GM23338 (cell line): ENCODE measurements at regions not wholly inside any gene's neighbourhood (a gene's known extent, or its start where the extent isn't known, plus 50 kb on each side); places are given as distances from the start of the nearest gene placed in this dataset.

ENCODE experiments used
- ATAC-seq: fragments of 200-7000 bp; cut with Tn5 transposase; 3 replicates; pipeline ENCODE4 v1.9.1; 2020
- DNase-seq: peaks from one replicate; pipeline ENCODE4 v3.0.0-alpha.2; 2015; ENCODE audit warnings: low spot score
- H2AFZ ChIP-seq: fragments of 200-600 bp; sonication (generic); 2 replicates; pipeline ENCODE4 v1.8.0; 2016; ENCODE audit warnings: antibody characterized with exemption, mild to moderate bottlenecking, moderate library complexity
- H3F3A ChIP-seq: fragments of 200-600 bp; sonication (generic); replicated peaks from 2 replicates; pipeline ENCODE4 v1.8.0; 2017; ENCODE audit warnings: antibody characterized with exemption, mixed run types, low read depth
- H3K27ac ChIP-seq: fragments of 200-600 bp; sonication (generic); 2 replicates; pipeline ENCODE4 v1.6.1; 2016; ENCODE audit warnings: low read depth
- H3K27me3 ChIP-seq: fragments of 200-600 bp; sonication (generic); 2 replicates; pipeline ENCODE4 v1.8.0; 2016; ENCODE audit warnings: mild to moderate bottlenecking, mixed run types, moderate library complexity; ENCODE audit not compliant: insufficient read depth
- H3K36me3 ChIP-seq: fragments of 200-600 bp; sonication (generic); 2 replicates; pipeline ENCODE4 v1.8.0; 2016; ENCODE audit warnings: mild to moderate bottlenecking; ENCODE audit not compliant: insufficient read depth
- H3K4me1 ChIP-seq: fragments of 200-600 bp; sonication (generic); 2 replicates; pipeline ENCODE4 v1.8.0; 2016; ENCODE audit warnings: mild to moderate bottlenecking, moderate library complexity; ENCODE audit not compliant: insufficient read depth
- H3K4me2 ChIP-seq: fragments of 200-600 bp; sonication (generic); 2 replicates; pipeline ENCODE4 v1.7.1; 2017; ENCODE audit warnings: mixed run types
- H3K4me3 ChIP-seq: fragments of 200-600 bp; sonication (generic); 2 replicates; pipeline ENCODE4 v1.6.1; 2016; ENCODE audit warnings: mixed run types
- H3K79me2 ChIP-seq: fragments of 200-600 bp; sonication (generic); replicated peaks from 2 replicates; pipeline ENCODE4 v1.8.0; 2017; ENCODE audit warnings: mild to moderate bottlenecking; ENCODE audit not compliant: insufficient read depth
- H3K9me2 ChIP-seq: fragments of 200-600 bp; sonication (generic); 2 replicates; pipeline ENCODE4 v1.8.0; 2017; ENCODE audit not compliant: insufficient read depth
- H4K20me1 ChIP-seq: fragments of 200-600 bp; sonication (generic); replicated peaks from 2 replicates; pipeline ENCODE4 v1.8.0; 2017; ENCODE audit warnings: mild to moderate bottlenecking; ENCODE audit not compliant: insufficient read depth
- H3K27ac Mint-ChIP-seq: 2 replicates; pipeline ENCODE4 v1.8.0; 2020; ENCODE audit warnings: inconsistent platforms, mild to moderate bottlenecking, moderate library complexity, mixed read lengths
- H3K27me3 Mint-ChIP-seq: 3 replicates; pipeline ENCODE4 v1.8.0; 2022; ENCODE audit warnings: low read depth, mild to moderate bottlenecking, moderate library complexity, mixed read lengths, inconsistent platforms; ENCODE audit not compliant: insufficient read depth, poor library complexity
- H3K36me3 Mint-ChIP-seq: 3 replicates; pipeline ENCODE4 v1.8.0; 2021; ENCODE audit warnings: low read depth, mild to moderate bottlenecking, inconsistent platforms, moderate library complexity, mixed read lengths
- H3K4me1 Mint-ChIP-seq: 3 replicates; pipeline ENCODE4 v1.8.0; 2020; ENCODE audit warnings: mild to moderate bottlenecking, inconsistent platforms, mixed read lengths
- H3K4me3 Mint-ChIP-seq: 3 replicates; pipeline ENCODE4 v1.8.0; 2021; ENCODE audit warnings: moderate library complexity, mild to moderate bottlenecking, inconsistent platforms, mixed read lengths
- H3K9me3 Mint-ChIP-seq: 3 replicates; pipeline ENCODE4 v1.8.0; 2020; ENCODE audit warnings: moderate library complexity, mild to moderate bottlenecking, inconsistent platforms, mixed read lengths
- CREB1 ChIP-seq: fragments of 250-450 bp; sonication (Bioruptor Pico); IDR thresholded peaks from 2 replicates; pipeline ENCODE4 v1.5.0; 2020; ENCODE audit warnings: low read depth, mild to moderate bottlenecking, moderate library complexity
- ETS1 ChIP-seq: IDR thresholded peaks from 2 replicates; pipeline ENCODE4 v1.6.1; 2016; ENCODE audit warnings: antibody characterized with exemption
- EZH2 ChIP-seq: fragments of 200-600 bp; sonication (generic); IDR thresholded peaks from one replicate; pipeline ENCODE4 v1.8.0; 2017; ENCODE audit warnings: antibody characterized with exemption, mild to moderate bottlenecking, low read depth; ENCODE audit not compliant: unreplicated experiment
- EZH2phosphoT487 ChIP-seq: fragments of 200-600 bp; sonication (generic); IDR thresholded peaks from one replicate; pipeline ENCODE4 v1.8.1; 2018; ENCODE audit warnings: antibody characterized with exemption; ENCODE audit not compliant: unreplicated experiment
- REST ChIP-seq: IDR thresholded peaks from one replicate; pipeline ENCODE4 v1.6.1; 2018; ENCODE audit warnings: antibody characterized with exemption; ENCODE audit not compliant: unreplicated experiment
- STAT1 ChIP-seq: IDR thresholded peaks from one replicate; pipeline ENCODE4 v1.6.1; 2016; ENCODE audit warnings: antibody characterized with exemption; ENCODE audit not compliant: unreplicated experiment
- ZNF114 ChIP-seq: fragments of 250-450 bp; sonication (Bioruptor Pico); IDR thresholded peaks from 2 replicates; pipeline ENCODE4 v1.5.0; 2020; ENCODE audit warnings: mild to moderate bottlenecking, moderate library complexity
- ZNF462 ChIP-seq: fragments of 250-450 bp; sonication (Bioruptor Pico); IDR thresholded peaks from 2 replicates; pipeline ENCODE4 v1.5.0; 2020; ENCODE audit warnings: mild to moderate bottlenecking, moderate library complexity

- no peaks in the 10 kb centered on the region for H3K9me2 ChIP-seq
- H3K36me3 ChIP-seq = no peaks in the 10 kb centered on the region
- no peaks in the 10 kb centered on the region for H3F3A ChIP-seq
- no peaks in the 10 kb centered on the region for H3K4me1 ChIP-seq
- no peak overlapping the region for H3K4me2 ChIP-seq
- no peak for DNase-seq
- H3K4me3 ChIP-seq = no peak overlapping the region
- Mint-ChIP-seq H3K27ac (no peak overlapping the region), H3K4me3 (no peak overlapping the region), H3K36me3 (peaks cover 17% of the 10 kb centered on the region; the same call in 2 of the 3 replicates), H3K4me1 (peaks cover 11% of the 10 kb centered on the region; the same call in 2 of the 3 replicates), H3K27me3 (no peaks in the 10 kb centered on the region), H3K9me3 (peaks cover 23% of the 10 kb centered on the region)
- no peaks in the 10 kb centered on the region for H3K79me2 ChIP-seq
- ATAC-seq = no peak
- H4K20me1 ChIP-seq = no peaks in the 10 kb centered on the region
- TF ChIP-seq EZH2 = no peak
- no peak for TF ChIP-seq CREB1 (CRISPR knock-in tag)
- TF ChIP-seq STAT1 = no peak
- TF ChIP-seq ZNF462 (CRISPR knock-in tag) = no peak
- TF ChIP-seq REST = no peak
- no peak for TF ChIP-seq ZNF114 (CRISPR knock-in tag)
- TF ChIP-seq ETS1 = no peak
- no peak for TF ChIP-seq EZH2phosphoT487
- no peak overlapping the region for H2AFZ ChIP-seq
- H3K27ac ChIP-seq = no peak overlapping the region
- no peaks in the 10 kb centered on the region for H3K27me3 ChIP-seq
Observed at GRCh38 chr13:107458269-107458668, 757.1 kb downstream of the LIG4 start.
